ENCODE measurements at regions not wholly inside any gene's neighbourhood (a gene's known extent, or its start where the extent isn't known, plus 50 kb on each side); places are given as distances from the start of the nearest gene placed in this dataset.
"Not testable (repeated sequence)": the region's sequence is repeated elsewhere in the genome, so short reads cannot be mapped to it uniquely, and the experiment has no call there.

DNA sequence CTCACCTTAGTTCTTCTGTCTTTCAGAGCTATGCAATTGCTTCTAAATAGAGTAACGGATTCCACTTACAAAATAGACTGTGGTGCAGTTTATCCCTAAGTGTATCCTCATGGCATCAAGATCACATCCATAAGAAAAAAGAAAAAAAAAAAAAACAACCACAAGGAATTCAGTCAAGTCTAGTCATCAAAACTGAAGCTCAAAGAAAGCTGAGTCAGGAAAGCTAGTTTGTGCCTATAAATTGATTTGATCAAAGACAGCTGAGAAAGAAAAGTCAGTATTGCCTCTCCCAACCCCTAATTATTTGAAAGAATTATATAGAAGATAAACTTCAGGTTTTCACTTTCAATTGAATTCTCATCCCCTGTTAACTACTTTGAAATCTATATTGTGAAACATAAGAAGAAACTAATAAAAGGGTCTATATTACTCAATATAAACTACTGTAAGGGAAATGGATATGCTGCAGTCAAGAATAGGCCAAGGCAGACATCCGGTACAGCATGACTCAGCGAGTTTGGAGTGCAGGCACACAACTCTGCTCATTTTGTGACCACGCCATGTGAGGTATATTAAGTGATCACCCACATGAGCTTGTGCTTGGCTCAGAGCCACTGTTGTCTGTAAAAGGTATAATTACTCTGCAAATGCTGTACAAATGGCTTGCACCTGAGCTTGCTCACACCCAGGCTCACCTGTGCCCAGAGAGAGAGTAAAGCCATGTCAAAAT lies 568.1 kb upstream of the CRIM1 start:
- DNase-seq, result no peak

DNA sequence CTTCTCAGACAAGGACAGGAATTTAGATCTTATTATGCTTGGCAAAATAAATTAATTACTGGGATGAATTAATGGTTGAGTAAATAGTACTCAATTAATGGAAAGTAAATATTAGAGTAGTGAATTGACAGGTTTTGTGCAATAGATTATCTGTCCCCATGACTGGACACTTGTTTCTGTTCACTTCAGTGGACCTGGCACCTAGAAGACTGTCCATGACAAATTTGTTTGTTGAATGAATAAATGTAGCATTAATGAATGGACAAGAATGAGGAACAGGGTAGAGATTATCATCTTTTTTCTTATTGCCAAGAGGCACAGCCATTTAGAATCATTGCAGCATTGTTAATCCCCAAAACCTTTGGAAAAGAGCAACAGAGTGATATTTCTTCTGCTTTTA lies 570.0 kb upstream of the CRIM1 start:
- no peak for DNase-seq

DNA sequence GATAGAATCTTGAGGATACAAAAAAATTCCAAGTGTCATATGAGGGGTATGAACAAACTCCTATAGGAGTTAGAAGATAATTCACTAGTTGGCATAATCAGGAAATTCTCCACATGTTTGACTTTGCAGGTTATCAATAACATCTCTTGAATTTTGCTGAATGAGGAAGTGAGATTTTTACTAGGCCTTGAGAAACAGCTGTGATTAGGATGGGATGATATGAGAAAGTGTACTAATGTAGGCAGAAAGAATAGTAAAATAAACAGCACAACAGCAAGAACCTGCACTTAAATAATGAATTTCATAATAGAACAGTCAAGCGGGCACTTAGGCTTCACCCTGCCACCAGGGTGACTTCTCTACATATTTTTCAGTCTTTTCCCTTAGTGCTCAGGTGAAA lies 570.8 kb upstream of the CRIM1 start:
- DNase-seq, result no peak

DNA sequence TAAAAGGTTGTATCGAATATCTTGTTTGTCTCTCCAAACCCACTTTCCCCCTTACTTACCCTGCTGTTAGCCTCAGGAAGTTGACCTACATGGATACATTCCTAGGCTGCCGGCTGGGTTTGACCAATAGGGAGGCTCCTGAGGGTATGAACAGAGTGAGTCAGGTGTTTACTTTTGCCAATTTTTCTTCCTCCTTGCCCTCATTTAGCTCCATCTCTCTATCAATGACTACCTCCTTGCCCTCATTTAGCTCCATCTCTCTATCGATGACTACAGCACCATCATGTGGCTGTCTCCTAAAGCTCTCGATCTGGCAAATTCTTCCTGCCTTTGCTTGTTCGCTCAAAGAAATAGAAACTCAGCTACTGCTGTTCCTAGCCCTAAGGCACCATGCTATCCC lies 571.9 kb upstream of the CRIM1 start:
- no peak for DNase-seq

DNA sequence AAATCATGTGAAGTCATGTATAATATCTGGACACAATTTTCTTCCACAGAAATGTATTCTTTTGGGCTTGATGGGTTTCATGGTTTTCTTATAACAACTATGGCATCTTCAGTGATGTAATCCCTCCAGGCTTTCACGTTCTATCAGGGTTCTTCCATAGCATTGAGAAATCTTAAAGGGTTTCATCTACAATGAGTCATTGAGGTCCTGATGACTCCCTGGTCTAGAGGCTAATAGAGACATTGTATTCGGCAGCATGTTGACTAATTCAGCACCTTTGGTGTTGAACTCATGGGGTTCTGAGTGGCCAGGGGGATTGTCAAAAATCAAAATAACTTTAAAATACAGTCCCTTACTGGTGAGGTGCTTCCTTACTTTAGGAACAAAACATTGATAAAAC lies 614.0 kb upstream of the CRIM1 start:
- DNase-seq, result no peak

DNA sequence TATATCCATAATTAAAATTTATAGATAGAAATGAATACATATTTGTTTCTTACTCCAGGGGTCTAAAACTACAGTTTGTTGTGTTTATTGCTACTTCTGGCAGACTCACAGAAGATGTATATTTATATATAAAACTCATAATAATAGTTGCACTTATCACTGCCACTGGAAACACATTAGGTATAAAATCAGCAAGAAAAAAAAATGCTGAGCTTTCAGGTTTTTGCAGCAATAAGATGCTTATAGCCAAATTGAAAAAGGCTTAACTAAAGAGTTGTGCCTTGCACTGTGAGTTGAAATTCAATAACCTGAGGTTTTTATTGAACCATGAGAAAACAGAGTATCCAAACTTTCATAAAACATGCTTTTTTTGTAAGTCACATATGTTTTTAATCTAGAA lies 623.9 kb upstream of the CRIM1 start:
- DNase-seq, result no peak

DNA sequence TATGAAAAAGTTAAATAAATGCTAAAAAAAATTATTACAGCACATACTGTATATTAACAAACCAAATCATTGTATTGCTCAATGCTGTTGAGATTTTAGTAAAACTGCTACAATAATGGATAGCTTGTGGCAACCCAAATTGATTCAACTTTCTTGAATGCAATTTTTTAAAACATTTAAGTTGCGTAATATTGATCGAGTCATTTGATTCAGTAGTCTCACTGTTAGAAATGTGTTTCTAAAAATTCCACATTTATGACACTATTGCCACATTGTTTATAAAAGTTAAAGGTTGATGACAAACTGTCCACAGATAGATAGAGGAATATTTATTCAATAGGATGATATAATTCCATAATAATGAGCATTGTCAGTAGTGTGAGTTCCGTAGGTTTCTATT lies 640.7 kb upstream of the CRIM1 start:
- no peak for DNase-seq

DNA sequence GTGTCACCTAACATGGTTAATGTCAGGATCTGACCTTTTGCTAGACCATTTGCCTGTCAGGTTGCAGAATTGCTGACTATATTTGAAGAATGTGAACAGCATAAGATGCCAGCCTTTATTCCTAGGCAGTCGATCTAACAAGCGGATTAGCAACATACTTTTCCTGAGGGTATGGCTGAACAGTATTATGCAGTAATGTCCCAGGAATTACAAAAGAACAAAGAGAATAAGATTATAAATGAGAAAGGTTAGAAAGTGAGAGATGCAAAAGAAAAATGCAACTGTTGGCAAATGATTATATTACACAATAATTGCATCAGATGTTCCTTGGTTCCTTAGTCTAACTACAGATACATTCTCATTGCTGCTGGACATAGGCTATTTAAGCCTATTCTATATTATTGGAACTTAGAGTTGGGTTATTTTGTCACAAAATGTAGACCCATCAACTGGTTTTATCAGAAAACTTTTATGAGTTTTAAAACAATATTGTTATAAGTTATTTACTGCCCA lies 647.1 kb upstream of the CRIM1 start:
- DNase-seq, result no peak

DNA sequence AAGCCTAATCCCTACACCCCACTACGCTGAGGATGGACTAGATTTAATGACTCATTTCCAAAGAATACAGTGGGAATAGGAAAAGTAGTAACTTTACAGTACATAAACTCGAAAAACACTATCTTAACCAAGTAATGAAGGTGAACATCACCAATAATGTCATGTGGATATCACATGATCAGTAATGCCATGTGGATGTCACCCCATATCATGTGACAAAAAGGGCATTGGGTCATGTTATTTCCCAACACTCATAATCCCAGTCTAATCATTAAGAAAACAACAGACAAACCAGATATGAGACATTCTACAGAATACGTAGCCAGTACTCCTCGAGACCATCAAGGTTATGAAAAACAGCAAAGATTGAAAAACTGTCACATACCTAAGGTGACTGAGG lies 667.3 kb upstream of the CRIM1 start:
- no peak for DNase-seq

DNA sequence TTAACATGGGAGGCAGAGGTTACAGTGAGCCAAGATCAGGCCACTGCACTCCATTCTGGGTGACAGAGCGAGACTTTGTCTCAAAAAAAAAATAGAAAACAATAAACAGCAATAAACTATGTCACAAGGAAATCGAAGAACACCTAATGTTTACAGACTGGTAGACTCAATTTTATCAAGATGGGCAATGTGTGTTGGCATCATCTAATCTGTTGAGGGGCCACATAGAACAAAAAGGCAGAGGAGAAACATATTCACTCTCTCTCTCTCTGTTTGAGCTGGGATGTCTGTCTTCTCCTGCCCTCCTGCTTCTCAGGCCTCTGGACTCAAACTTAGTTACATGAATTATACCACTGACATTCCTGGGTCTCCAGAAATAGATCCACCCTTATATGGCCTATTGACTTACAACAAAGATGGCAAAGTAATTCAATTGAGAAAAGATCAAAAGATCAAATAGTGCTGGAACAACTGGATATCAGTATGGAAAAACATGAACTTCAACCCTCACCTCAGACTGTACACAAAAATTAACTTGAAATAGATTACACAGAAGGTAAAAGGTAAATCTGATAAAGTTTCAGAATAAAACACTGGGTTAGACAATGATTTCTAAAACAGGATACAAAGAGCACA lies 703.8 kb upstream of the CRIM1 start:
- DNase-seq, result no peak

DNA sequence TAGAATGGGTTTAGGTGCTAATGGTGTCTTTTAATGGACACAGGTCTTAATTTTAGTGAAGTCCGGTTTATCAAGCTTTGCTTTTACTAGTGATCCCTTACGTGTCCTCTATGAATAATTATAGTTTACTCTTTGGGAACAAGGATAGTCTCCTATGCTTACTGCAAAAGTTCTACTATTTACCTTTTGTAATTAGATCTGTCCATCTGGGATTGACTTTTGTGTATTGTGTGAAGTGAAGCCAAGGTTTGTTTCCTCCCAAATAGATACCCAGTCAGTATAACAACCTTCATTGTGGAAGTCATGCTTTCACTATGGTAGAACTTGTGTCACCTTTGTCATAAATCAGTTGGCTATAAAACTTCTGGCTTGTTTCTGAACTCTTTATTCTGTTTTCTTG lies 740.9 kb upstream of the CRIM1 start:
- no peak for DNase-seq

DNA sequence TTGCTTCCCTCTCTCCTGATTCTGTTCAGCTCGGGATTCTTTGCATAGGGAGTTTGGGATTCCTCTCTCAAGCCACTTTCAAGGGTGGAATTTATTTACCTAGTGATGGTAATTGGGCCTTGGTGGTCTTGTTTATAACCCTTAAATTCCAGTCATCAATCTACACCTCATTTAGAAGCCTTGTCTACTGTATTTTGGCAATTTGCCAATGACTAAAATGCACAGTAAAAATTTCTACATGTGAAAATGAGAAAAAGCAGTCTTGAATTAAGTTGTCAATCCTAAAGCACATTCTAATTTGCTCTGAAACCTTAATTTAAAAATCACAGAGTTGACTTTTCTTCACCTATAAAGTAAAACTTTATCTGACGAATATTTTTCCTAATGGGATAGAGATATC lies 749.2 kb upstream of the CRIM1 start:
- DNase-seq, result no peak

DNA sequence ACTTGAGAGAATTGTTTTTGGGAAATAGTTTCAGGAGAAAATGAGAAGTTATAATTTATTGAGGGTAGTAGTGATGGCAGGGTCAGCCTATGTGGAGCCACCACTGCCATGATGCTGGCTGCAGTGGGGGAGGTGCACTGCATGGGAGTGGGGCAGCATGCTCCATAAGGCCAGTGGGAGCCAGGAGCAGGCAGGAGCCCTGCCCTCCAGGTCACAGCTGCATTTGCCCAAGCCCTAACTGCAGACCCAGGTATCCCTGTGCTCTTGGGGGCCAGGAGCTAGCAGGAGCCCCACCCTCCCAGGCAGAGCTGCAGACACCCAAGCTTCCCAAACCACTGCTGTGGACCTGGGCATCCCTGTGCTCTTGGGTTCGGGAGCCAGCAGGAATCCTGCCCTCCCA lies 757.3 kb upstream of the CRIM1 start:
- no peak for DNase-seq

DNA sequence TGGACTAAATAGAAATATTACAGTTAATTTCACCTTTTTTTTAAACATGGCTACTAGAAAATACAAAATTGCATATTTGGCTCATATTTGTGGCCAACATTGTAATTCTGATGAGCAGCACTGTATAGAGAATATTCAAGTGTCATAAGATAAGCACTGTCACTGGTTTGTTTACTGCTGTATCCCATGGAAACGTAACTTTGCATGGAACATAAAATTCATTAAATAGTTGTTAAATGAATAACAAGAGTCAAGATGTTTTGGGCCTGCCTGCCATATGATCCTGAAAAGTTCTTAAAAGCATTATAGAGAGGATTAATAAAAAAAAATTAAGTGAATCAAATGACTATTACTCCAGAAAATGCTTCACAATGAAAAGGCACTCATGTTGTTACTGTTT lies 763.7 kb upstream of the CRIM1 start:
- DNase-seq, result no peak

DNA sequence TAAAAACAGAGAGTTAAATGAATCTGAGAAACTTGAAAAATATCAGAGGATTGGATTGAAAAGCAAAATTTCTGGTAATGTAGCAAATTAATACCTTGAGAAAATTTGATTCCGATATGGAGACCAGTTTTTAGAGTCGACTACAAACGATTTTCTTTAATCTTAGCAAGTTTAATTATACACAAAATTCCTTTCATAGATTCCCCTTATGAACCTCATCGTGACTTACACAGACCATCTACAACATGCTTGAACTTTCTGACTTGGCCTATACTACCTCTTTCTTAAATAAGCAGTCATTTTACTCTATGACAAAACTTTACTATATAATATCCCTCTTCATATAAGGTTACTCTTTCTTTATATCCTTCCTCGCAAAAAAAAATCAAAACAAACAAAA lies 769.6 kb upstream of the CRIM1 start:
- no peak for DNase-seq

DNA sequence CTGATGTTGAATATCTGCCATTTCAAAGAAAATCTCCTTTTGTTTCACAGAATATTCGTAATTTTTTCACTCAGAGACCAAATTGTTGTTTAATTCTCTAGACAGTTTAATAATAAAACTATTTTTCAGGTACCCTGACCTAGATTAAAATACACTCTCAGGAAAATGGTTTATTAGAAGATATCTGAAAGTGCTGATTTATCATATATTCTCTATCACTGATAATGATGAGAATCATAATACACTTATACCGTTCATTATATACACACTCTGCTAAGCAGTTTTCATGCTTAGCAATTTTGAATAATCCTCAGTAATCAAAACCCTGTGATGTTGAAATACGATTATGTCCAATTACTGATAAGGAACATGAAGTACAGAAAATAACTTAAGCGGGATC lies 772.9 kb upstream of the CRIM1 start:
- DNase-seq, result no peak

DNA sequence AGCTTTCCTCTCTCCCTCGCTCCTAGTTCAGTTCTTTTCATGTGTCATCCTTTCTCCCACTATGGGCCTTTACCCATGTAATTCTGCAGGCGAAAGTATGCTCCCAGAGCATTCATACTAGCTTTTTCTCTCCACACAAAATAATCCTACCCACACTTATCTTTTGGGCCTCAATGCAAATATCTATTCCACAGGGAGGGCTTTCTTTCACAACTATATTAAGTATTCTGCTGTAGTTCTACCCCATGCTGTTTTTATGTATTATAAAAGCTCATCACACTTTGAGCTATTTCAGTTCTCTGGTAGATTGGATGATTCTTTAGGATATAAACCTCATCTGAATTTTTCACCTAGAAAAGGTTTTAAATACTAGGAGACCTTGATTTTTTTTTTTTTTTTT lies 774.6 kb upstream of the CRIM1 start:
- no peak for DNase-seq

DNA sequence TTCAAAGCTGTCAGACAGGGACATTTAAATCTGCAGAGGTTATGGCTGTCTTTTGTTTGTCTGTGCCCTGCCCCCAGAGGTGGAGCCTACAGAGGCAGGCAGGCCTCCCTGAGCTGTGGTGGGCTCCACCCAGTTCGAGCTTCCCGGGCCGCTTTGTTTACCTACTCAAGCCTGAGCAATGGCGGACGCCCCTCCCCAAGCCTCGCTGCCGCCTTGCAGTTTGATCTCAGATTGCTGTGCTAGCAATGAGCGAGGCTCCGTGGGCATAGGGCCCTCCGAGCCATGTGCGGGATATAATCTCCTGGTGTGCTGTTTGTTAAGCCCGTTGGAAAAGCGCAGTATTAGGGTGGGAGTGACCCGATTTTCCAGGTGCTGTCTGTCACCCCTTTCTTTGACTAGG lies 787.0 kb upstream of the CRIM1 start:
- not testable (repeated sequence) for DNase-seq

DNA sequence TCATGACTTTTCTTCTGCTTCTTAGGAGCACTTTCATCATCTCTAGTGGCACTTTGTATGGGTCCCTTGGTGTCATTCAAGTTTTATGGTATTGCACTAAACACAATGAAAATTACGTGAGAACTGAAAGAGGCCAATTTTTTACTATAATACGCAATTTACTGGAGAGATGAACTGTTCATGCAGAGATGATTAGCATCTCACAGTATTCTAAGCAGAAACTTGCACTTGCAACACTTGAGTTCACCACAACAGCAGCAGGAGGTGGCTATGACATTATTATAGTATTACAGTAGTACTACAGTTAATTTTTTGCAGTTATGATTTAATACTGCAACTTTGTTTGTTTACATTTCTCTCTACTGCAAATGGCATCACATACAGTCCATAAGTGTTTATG lies 793.1 kb upstream of the CRIM1 start:
- no peak for DNase-seq

DNA sequence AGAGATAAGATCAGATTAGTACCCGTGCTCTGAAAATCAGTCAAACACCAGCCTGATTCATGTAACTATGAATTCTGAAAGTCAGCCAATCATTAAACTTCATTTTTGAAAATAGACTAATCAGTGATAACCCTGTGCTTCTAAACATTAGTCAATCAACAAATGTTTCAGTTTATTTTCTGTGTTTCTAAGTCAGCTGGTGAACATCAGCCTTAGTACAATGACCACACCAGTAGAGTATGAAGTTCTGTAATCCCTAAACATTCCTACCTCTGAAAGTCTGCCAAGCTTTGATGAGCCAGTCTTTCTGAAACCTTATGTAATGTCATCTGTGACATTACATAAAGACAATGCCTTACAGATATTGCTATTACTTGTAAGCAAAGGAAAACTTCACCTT lies 807.4 kb upstream of the CRIM1 start:
- no peak for DNase-seq

DNA sequence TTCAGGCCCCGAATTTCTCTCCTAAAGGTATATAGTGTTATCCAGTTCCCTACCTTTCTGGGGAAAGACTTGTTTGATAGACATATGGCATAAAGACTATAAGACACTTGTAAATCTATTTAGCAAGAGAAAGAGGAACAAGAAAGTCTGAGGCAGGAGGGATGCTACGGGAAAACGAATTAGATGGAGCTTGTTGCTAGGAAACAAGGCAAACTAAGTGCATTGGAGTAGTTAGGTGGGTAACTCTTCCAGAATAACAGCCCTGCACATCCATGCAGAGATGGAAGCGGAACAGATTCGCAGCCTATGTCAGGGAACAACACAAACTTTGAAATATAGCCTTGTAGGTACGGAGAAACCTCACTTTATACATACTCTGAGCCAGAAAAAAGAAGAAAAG lies 810.3 kb upstream of the CRIM1 start:
- no peak for DNase-seq

DNA sequence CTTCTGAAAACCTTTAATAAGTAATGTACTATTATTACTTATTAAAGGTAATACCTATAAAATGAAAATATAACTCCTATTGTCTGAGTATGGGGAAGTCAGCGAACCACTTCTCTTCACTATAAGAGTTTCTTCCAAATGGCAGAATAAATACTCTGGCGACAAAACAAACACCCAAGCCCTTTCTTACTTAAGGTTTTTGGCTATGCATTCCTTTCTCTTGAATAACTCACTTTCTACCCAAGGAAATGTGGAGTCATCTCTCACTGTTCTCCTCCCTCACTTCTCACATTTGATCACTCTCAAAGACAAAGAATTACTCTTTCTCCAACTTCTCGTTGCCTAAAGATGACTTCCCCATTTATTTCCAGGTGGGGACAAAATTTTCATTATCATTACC lies 816.8 kb upstream of the CRIM1 start:
- DNase-seq, result no peak

DNA sequence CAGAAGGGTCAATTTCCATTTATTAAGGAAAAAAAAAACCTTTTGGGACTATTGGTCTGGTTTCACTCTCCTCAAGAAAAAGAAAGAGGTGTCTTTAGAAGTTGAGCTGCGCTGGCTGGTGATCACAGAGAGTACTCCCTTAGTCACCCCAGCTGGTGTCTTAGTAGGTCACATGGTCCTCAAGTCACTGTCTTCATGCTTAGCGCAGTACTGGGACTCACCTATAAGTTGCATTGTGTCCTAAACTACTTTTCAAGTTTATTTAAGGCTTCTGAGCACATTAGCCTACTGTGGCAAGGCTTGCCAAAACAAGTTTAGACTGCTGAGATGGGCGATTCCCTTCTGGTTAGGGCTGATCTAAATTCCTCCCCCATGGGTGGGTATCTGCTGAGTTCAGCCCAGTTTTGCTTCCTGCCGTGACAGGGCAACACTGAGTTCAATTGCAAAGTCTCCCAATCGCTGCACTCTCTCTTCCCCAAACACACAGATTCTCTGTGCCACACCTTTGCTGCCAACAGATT lies 824.9 kb upstream of the CRIM1 start:
- DNase-seq, result no peak

DNA sequence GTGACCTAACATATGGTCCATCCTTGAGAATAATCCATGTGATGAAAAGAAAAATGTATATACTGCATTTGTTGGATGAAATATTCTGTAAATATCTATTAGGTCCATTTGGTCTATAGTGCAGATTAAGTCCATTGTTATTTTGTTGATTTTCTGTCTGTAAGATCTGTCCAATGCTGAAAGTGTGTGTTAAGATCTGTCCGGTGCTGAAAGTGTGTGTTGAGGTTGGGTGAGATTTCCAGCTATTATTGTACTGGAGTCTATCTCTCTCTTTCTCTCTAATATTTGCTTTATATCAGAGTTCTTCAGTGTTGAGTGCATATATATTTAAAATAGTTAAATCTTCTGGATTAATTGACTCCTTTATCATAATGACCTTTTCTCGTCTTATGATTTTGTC lies 828.8 kb upstream of the CRIM1 start:
- DNase-seq, result no peak

DNA sequence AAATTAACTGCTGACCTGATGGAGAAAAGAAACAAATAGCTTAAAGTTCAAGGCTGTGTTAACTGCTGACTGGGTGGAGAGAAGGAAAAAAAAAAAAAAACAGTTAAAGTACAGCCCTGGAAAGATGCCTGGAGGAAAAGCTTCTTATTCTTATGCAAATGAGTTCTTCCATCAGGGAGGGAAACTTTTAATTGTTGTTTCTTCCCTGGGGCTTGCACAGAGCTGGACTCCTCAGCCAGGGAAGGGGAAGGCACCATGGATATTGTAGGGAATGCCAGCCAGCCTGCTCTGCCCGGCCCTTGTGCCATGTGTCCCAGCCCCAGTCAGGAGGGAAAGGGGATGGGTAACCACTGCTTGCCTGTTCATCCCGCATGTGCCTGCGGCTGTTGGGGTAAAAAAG lies 833.1 kb upstream of the CRIM1 start:
- no peak for DNase-seq

All from inflammatory macrophage treated with lipopolysaccharide for 1 hour (primary cell).